ENCODE measurements at regions not wholly inside any gene's neighbourhood (a gene's known extent, or its start where the extent isn't known, plus 50 kb on each side); places are given as distances from the start of the nearest gene placed in this dataset.

- no peak for TF ChIP-seq CTCF (IDR thresholded peaks at IDR 0.05; ENCODE audit: borderline replicate concordance, control extremely low read depth, extremely low read depth, insufficient read depth, missing control alignments)
- in situ Hi-C loops (cut with MboI; ENCODE audit: low sequenced_read_pairs, unreplicated experiment) = no loop called here
- no peak for DNase-seq (ENCODE audit: low spot score)
These were observed 239.0 kb downstream of the REEP3 start for GRCh38 chr10:63760034-63760707.

- in situ Hi-C loops (cut with MboI; ENCODE audit: low sequenced_read_pairs, unreplicated experiment) = no loop called here
- no peak for DNase-seq (ENCODE audit: low spot score)
- no peak for TF ChIP-seq CTCF (IDR thresholded peaks at IDR 0.05; ENCODE audit: borderline replicate concordance, control extremely low read depth, extremely low read depth, insufficient read depth, missing control alignments)
These were observed 239.5 kb downstream of the REEP3 start for GRCh38 chr10:63760708-63761047.

- no peak for TF ChIP-seq CTCF (IDR thresholded peaks at IDR 0.05; ENCODE audit: borderline replicate concordance, control extremely low read depth, extremely low read depth, insufficient read depth, missing control alignments)
- in situ Hi-C loops (cut with MboI; ENCODE audit: low sequenced_read_pairs, unreplicated experiment) = no loop called here
- no peak for DNase-seq (ENCODE audit: low spot score)
These were observed 240.0 kb downstream of the REEP3 start for GRCh38 chr10:63761243-63761642.

GRCh38 chr10:63763744-63764143 is 242.5 kb downstream of the REEP3 start:
- TF ChIP-seq CTCF (IDR thresholded peaks at IDR 0.05; ENCODE audit: borderline replicate concordance, control extremely low read depth, extremely low read depth, insufficient read depth, missing control alignments) = no peak
- in situ Hi-C loops (cut with MboI; ENCODE audit: low sequenced_read_pairs, unreplicated experiment) = no loop called here

GRCh38 chr10:63765126-63765525 is 243.9 kb downstream of the REEP3 start:
- TF ChIP-seq CTCF (IDR thresholded peaks at IDR 0.05; ENCODE audit: borderline replicate concordance, control extremely low read depth, extremely low read depth, insufficient read depth, missing control alignments) = no peak
- in situ Hi-C loops (cut with MboI; ENCODE audit: low sequenced_read_pairs, unreplicated experiment) = no loop called here
- no peak for DNase-seq (ENCODE audit: low spot score)

More at GRCh38 chr10:63763744-63764143, 242.5 kb downstream of the REEP3 start:
- DNase-seq (ENCODE audit: low spot score) = no peak

GRCh38 chr10:63766745-63767137 is 245.5 kb downstream of the REEP3 start:
- in situ Hi-C loops (cut with MboI; ENCODE audit: low sequenced_read_pairs, unreplicated experiment) = no loop called here
- no peak for TF ChIP-seq CTCF (IDR thresholded peaks at IDR 0.05; ENCODE audit: borderline replicate concordance, control extremely low read depth, extremely low read depth, insufficient read depth, missing control alignments)
- DNase-seq (ENCODE audit: low spot score) = no peak

Measured in GM13976 (cell line).